GM13977 (cell line): ENCODE measurements at regions not wholly inside any gene's neighbourhood (a gene's known extent, or its start where the extent isn't known, plus 50 kb on each side); places are given as distances from the start of the nearest gene placed in this dataset.

ENCODE experiments used
- DNase-seq: peaks from one replicate; pipeline ENCODE4 v3.0.0; 2012; ENCODE audit warnings: low spot score
- CTCF ChIP-seq: IDR thresholded peaks from 2 replicates; pipeline ENCODE4 v1.5.1; 2012; ENCODE audit warnings: mild to moderate bottlenecking, control low read depth; ENCODE audit not compliant: insufficient read depth; ENCODE audit errors: extremely low read depth, missing control alignments
- in situ Hi-C: fragments of 300-500 bp; cut with MboI; formaldehyde crosslinking; loops from one replicate; pipeline ENCODE4 v1.12.0; 2022; ENCODE audit warnings: low sequenced_read_pairs, low pct_unique_long_range_greater_than_20kb, mixed read lengths, inconsistent platforms; ENCODE audit not compliant: unreplicated experiment

DNA sequence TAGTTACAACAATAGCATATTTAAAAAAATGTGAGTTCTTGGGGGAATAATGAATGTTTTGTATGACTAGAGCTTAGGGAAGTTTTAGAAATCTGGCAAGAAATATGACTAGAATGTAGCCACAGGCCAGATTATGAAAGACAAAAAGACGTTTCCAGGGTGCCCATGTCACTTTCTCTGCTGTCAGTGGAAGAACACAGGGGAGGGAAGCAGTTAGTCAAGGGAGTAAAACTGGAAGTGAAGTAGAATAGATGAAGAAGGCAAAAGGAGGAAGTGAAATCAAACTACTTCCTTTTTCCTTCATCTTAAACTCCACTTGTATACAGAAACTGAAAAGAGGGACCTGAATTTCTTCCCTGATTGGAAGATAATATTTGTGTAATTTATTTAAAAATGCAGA is 81.2 kb upstream of the ATP2B1 start:
- DNase-seq = no peak
- no peak for TF ChIP-seq CTCF
- in situ Hi-C loops = no loop called here

DNA sequence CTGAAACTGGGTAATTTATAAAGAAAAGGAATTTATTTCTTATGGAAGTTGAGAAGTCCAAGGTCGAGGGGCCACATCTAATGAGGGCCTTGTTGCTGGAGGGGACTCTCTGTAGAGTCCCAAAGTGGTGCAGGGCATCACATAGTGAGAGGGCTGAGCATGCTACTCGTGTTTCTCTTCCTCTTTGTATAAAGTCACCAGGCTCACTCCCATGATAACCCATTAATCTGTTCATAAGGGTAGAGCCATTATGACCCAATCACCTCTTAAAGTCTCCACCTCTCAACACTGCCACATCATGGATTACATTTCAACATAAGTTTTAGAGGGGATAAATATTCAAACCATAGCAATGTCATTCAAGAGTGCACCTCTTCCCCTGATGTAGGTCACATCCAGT is 79.1 kb upstream of the ATP2B1 start:
- no peak for DNase-seq
- in situ Hi-C loops = no loop called here
- no peak for TF ChIP-seq CTCF

DNA sequence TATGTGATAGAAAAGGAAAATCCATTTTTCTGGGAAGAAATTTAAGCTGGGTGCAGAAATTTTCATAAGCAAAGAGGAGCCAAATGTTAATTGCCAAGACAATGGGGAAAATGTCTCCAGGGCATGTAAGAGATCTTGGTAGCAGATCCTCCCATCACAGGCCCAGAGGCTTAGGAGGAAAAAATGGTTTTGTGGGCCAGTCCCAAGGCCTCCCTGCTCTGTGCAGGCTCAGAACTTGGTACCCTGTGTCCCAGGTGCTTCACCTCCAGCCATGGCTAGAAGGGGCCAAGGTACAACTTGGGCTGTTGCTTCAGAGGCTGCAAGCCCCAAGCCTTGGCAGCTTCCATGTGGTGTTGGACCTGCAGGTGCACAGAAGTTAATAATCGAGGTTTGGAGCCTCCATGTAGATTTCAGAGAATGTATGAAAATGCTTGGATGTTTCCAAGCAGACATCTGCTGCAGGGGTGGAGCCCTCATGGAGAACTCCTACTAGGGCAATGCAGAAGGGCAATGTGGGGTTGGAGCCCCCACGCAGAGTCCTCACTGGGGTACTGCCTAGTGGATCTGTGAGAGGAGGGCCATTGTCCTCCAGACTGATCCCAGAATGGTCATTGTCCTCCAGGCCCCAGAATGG is 77.7 kb upstream of the ATP2B1 start:
- in situ Hi-C loops = no loop called here
- DNase-seq = no peak
- TF ChIP-seq CTCF = no peak

- TF ChIP-seq CTCF = no peak
- in situ Hi-C loops = no loop called here
- DNase-seq = no peak
These were observed 74.9 kb upstream of the ATP2B1 start for GRCh38 chr12:89783359-89784060.

DNA sequence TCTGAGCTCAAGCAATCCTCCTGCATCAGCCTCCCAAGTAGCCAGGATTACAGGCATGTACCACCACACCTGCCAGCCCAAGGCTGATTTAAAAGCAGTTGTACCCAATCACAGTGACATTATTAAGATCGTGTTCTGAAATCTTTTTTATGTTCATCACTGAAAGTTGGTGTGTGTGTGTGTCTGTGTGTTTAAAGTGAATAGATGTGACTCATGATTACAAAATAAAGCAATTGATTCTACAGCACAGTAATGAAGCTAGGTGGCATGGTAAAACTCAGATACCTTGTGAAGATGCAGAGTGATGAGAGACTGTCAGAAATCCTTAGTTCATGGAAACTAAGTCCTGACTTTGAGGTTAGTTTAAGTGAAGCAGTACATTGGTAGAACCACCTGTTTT is 74.2 kb upstream of the ATP2B1 start:
- no peak for TF ChIP-seq CTCF
- in situ Hi-C loops = no loop called here
- no peak for DNase-seq

DNA sequence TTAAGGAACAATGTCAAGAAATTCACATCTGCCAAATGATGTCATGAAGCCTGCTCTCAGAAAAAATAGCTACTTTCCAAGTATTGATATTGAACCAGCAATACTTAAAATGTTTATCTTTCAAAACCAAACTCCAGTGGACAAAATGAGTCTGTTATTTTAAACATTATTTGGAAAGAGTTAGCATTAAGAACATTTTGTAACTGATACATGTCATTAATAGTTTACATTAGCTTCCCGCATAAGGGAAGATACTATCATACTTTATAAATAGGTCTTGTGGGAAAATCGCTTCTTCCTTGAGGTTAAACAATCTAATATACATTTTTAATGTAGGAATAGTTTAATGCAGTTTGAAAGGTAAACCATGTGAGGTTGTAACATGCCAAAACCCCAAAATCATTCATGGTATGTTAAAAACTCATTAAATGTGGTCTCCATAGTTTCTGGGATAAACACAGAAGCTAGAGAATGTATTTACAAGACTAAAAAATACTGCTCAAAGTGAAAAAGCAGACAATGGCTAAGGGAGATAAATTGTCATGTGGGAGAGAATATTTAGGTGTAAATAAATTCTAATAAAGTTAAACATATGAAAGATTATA is 73.4 kb upstream of the ATP2B1 start:
- in situ Hi-C loops = no loop called here
- no peak for DNase-seq
- TF ChIP-seq CTCF = no peak
